M059J (cell line): ENCODE measurements at regions not wholly inside any gene's neighbourhood (a gene's known extent, or its start where the extent isn't known, plus 50 kb on each side); places are given as distances from the start of the nearest gene placed in this dataset.

Experiments
- DNase-seq: peaks from one replicate; pipeline ENCODE4 v3.0.0-alpha.2; 2012; ENCODE audit warnings: low read depth

GRCh38 chr13:31896427-31896826, 135.1 kb upstream of the FRY start:
- peak; percentile 87 for DNase-seq

GRCh38 chr13:31898378-31899071, 133.0 kb upstream of the FRY start:
- peak; percentile 32 for DNase-seq

- no peak for DNase-seq
These were observed 129.6 kb upstream of the FRY start for GRCh38 chr13:31901985-31902384.

GRCh38 chr13:31903111-31903815, 128.3 kb upstream of the FRY start:
- DNase-seq: no peak

GRCh38 chr13:31904941-31905824, 126.4 kb upstream of the FRY start:
- DNase-seq: no peak

GRCh38 chr13:31905961-31906360, 125.6 kb upstream of the FRY start:
- DNase-seq: no peak

GRCh38 chr13:31908696-31909411, 122.7 kb upstream of the FRY start:
- no peak for DNase-seq

- peak; percentile 54 for DNase-seq
These were observed 121.6 kb upstream of the FRY start for GRCh38 chr13:31909864-31910551.

GRCh38 chr13:31910633-31911032, 120.9 kb upstream of the FRY start:
- no peak for DNase-seq

- no peak for DNase-seq
These were observed 118.8 kb upstream of the FRY start for GRCh38 chr13:31912647-31913401.

GRCh38 chr13:31913459-31913858, 118.1 kb upstream of the FRY start:
- DNase-seq: peak; percentile 24

- DNase-seq: no peak
These were observed 116.7 kb upstream of the FRY start for GRCh38 chr13:31914843-31915242.

- DNase-seq: no peak
These were observed 112.9 kb upstream of the FRY start for GRCh38 chr13:31918707-31919106.

- DNase-seq: no peak
These were observed 112.3 kb upstream of the FRY start for GRCh38 chr13:31919241-31919640.

- peak; percentile 37 for DNase-seq
These were observed 111.4 kb upstream of the FRY start for GRCh38 chr13:31919971-31920726.

- no peak for DNase-seq
These were observed 110.9 kb upstream of the FRY start for GRCh38 chr13:31920727-31921100.

- no peak for DNase-seq
These were observed 108.8 kb upstream of the FRY start for GRCh38 chr13:31922724-31923123.

- no peak for DNase-seq
These were observed 108.3 kb upstream of the FRY start for GRCh38 chr13:31923134-31923763.

- no peak for DNase-seq
These were observed 106.5 kb upstream of the FRY start for GRCh38 chr13:31925079-31925478.
